GM21515 (cell line): ENCODE measurements at regions not wholly inside any gene's neighbourhood (a gene's known extent, or its start where the extent isn't known, plus 50 kb on each side); places are given as distances from the start of the nearest gene placed in this dataset.
"Not testable (repeated sequence)": the region's sequence is repeated elsewhere in the genome, so short reads cannot be mapped to it uniquely, and the experiment has no call there.

Source experiments
- ATAC-seq: cut with Tn5 transposase; IDR thresholded peaks from one replicate; pipeline ENCODE4 v1.9.1; 2021; ENCODE audit not compliant: unreplicated experiment

- no peak for ATAC-seq
These were observed 51.5 kb upstream of the MAP3K1 start for GRCh38 chr5:56763711-56764466.

DNA sequence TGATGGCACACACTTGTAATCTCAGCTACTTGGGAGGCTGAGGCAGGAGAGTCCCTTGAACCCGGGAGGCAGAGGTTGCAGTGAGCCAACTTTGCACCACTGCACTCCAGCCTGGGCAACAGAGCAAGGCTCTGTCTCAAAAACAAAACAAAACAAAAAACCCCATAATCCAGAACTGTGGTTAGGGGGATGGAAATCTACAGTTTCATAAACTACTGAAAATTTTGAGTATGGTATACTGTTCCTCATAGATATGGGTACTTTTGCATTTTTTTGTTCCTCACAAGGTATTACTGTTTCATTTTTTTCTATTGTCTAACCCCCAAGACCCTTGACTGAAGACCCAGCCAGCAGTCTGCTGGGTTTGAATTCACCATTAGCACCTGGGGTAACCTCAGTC is 52.2 kb upstream of the MAP3K1 start:
- no peak for ATAC-seq

DNA sequence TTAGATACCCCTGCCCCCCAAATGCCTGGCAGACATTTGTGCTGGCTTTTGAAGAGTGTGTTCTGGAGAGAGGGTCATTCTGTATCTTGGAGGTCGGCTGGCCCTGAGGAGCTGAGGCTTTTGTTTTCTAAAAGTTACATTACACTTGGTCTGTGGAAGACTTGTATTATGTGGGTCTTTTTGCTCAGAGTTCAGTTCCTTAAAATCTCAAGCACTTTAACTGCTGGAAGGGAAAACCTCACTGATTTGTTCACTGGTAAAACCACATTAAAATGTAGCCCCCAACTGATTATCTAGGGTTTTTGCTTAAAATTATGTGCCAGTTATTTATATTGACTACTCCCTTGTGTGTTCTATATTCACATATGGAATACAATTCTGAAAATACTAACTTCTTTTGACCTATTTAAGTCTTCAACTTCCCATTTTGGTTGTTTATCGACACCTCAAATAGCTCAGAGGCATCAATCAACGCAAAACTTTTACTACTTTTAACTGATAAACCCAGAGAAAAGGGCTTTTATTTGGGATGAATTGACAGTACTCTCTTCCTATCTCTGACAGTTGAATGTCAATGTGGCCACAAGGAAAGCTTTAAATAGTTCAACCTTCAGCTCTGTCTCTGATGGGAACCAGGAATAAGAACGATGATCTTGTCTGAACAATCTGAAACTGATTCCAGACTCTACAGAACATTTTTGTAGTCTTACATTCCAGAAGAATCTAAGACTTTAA is 54.0 kb upstream of the MAP3K1 start:
- no peak for ATAC-seq

GRCh38 chr5:56760723-56761122 is 54.6 kb upstream of the MAP3K1 start:
- no peak for ATAC-seq

DNA sequence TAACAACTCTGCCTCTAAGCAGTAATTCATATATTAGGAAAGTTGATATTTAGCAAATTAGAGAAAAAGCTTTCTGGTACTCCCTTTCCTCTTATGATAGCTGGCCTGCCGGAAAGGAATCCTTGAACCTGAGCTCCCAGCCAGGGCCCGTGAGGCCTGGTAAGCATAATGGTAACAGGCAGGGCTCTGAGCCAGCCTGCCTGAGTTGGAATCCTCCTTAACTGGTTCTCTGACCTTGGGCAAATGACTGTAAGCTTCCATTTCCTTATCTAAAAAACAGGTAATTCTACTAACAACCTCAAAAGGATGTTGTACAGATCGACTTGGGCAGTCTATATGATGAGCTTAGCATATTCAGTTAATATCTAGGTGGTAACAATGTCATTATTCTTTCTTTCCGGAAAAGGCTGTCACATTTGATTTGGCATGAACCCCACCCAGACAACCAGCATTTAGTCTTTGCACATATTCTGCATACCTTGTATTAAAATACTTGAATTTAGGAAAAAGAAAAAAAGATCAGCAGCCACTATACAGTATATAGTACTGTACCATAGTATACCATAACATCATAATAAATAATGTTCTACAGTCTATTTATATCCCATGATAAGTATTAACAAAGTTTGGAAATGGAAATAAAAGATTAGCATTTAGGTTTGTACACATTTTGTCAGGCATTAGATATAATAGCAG is 55.7 kb upstream of the MAP3K1 start:
- no peak for ATAC-seq

DNA sequence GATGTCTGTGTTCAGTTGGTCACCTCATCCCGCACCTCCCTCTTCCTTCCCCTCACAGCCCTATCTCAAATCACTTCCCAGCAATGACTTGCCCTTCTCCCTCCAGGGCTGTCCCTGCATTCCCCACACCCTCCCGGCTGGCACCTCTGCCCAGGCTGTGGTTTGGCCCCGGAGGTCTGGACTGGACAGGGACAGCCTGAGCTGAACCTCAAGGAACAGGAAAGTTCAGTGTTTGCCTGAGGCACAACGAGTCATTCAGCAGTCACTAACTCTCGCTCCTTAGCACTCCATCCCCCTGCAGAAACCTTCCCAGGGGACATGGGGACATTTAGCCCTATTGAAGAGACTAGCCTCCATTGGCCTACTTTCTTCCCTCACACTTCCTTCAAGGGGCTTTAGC is 58.3 kb upstream of the MAP3K1 start:
- no peak for ATAC-seq

DNA sequence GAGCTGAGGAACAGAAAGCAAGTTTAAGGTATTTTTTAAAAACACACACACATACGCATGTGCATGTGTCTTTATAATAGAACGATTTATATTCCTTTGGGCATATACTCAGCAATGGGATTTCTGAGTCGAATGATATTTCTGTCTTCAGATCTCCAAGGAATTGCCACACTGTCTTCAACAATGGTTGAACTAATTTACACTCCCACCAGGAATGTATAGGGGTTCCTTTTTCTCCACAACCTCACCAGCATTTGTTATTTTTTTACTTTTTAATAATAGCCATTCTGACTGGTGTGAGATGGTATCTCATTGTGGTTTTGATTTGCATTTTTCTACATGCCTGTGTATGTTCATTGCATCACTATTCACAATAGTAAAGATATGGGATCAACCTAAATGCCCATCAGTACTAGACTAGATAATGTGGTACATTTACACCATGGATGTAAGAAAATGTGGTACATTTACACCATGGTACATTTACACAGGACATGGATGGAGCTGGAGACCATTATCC is 60.3 kb upstream of the MAP3K1 start:
- no peak for ATAC-seq

GRCh38 chr5:56753588-56753987 is 61.8 kb upstream of the MAP3K1 start:
- not testable (repeated sequence) for ATAC-seq

GRCh38 chr5:56751572-56752313 is 63.6 kb upstream of the MAP3K1 start:
- ATAC-seq: no peak

DNA sequence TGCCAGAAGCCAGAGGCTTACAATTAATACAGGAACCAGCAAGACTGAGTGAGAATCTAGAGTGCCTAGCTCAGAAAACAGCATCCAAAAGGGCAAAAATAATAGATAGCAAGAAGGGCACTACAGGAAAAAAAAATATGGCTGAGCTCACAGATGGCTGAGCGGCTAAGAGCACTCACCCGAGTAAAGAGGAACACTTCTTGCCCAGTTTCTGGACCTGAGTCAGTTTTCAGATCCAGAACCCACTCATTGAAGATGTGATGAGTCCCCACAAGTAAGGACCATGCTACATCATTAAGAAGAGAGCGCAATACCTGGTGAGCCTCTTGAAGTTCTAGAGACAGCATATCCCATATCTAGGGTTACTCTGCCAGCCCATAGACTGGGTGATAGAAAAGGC is 65.5 kb upstream of the MAP3K1 start:
- ATAC-seq: no peak

GRCh38 chr5:56746553-56747339 is 68.6 kb upstream of the MAP3K1 start:
- ATAC-seq: no peak

DNA sequence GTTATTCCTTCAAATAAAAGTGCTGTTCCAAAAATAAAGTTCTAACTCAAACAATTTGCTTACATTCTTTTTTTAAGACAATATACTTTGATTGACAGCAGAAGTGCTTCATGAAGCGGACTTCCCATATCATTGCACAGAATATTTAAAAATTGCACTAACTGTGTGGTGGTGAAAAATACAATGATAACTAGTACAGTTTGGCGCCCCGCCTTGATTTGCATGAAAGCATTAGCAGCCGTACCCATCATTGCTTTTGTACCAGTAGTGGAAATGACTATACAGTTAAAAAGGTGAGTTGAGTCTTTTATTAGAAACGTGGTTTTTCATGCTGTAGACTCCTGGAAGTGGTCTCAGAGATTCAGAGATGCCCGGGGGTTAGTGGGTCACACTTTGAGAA is 69.5 kb upstream of the MAP3K1 start:
- no peak for ATAC-seq

GRCh38 chr5:56740868-56741267 is 74.5 kb upstream of the MAP3K1 start:
- no peak for ATAC-seq

DNA sequence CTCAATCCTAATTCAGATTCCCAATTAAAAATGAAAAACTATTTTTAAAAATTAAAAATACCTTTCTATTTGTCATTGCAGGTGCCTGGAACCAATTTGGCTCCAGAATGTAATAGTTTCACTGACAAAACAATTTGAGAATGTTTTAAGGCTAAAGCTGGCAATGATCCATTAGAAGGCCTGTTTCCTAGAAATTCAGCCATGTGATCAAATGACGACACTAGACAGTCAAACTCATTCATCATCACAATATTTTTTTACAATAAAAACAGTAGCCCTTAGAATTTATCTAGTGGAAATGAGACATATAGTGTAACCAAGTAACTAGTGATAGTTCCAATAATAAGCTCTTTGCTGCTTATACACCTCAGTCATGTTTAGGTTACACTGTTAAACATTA is 75.4 kb upstream of the MAP3K1 start:
- no peak for ATAC-seq

- ATAC-seq: no peak
These were observed 77.3 kb upstream of the MAP3K1 start for GRCh38 chr5:56737951-56738606.

DNA sequence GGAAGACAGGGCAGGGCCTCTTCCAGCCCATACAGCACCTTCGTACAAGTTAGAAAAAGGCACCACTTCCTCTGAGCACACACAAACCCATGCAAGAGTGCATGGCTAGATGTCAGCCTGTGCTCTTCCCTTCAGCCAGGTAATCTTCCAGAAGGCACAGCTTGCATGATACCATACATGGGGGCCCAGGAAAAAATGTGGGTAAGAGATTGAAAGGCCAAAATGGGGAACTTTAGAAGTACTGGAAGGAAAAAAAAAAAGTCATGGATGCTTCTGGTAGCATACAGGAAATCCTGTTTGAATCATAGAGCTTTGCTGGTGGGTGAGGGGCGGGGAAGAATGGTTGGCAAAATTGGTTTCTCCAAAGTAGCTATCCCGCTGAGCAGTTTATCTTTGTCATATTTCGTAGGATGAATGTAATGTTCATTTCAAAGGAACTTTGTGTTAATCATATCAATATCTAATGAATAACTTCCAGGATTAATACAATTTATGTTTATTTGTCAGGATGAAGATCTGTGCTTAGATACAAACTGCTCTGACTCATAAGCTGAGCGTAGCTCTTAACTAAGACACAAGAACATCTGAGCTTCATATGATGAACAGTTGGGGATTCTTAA is 78.2 kb upstream of the MAP3K1 start:
- ATAC-seq: no peak

DNA sequence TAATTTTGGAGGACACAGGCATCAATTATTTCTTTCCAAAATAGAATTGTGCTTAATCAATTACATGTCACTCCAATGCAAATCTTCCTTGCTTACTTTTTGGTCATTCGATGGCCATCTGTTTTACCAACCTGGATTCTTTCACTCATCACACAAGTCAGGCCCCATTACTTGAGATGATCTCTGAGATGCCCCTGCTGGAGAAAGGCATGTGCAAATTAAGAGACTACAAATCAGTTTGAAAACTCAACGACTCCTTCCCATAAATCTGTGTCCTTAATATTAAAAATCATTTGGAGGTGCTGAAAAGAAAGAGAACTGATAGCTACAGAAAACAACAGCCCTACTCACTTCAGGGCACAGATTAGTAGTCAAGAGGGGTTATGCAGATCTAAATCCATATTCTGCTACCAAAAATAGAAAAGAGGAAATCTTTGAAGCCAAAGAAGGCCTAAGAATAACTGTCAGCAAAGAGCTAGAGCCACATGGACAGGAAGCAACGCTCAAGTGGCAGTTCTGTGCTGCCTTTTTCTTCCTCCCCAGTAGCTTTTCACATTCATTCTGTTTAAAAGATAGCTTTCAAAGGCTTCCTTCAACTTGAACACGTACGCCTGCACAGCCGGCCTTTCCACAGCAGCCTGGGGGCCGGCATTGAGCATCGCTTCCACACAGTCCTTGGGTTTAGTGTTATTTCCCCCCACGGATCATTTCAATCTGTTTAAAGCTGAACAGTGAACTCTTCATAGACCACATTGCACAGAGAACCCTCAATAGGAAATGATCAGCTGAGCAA is 79.3 kb upstream of the MAP3K1 start:
- ATAC-seq: no peak

GRCh38 chr5:56734091-56734694 is 81.2 kb upstream of the MAP3K1 start:
- no peak for ATAC-seq
